ENCODE measurements at regions not wholly inside any gene's neighbourhood (a gene's known extent, or its start where the extent isn't known, plus 50 kb on each side); places are given as distances from the start of the nearest gene placed in this dataset.

- peaks cover 0 to 2% (median 0%) of the 10 kb centered on the region in 6 donors for H3K9me3 Mint-ChIP-seq
- no peaks in the 10 kb centered on the region for H3K4me1 Mint-ChIP-seq
- no peak overlapping the region for H3K27ac Mint-ChIP-seq
- no peak overlapping the region for H3K4me3 Mint-ChIP-seq
- H3K27me3 Mint-ChIP-seq (ENCODE audit: low read depth in 3 of 3), result no peaks in the 10 kb centered on the region
- no peaks in the 10 kb centered on the region for H3K36me3 Mint-ChIP-seq
- DNase-seq, result no peak
Observed at GRCh38 chr5:89133975-89134374, 251.0 kb upstream of the MEF2C start.

- Mint-ChIP-seq H3K9me3 (peaks cover 0 to 2% (median 0%) of the 10 kb centered on the region in 6 donors), H3K27ac (no peak overlapping the region), H3K4me1 (no peaks in the 10 kb centered on the region), H3K36me3 (no peaks in the 10 kb centered on the region), H3K27me3 (ENCODE audit: low read depth in 3 of 3) (no peaks in the 10 kb centered on the region), H3K4me3 (no peak overlapping the region)
- no peak for DNase-seq
Observed at GRCh38 chr5:89133129-89133528, 250.1 kb upstream of the MEF2C start.

GRCh38 chr5:89130851-89131250 is 247.9 kb upstream of the MEF2C start:
- Mint-ChIP-seq H3K27ac (no peak overlapping the region), H3K4me3 (no peak overlapping the region), H3K4me1 (no peaks in the 10 kb centered on the region), H3K9me3 (no peaks in the 10 kb centered on the region), H3K27me3 (ENCODE audit: low read depth in 3 of 3) (no peaks in the 10 kb centered on the region), H3K36me3 (no peaks in the 10 kb centered on the region)
- no peak for DNase-seq

- Mint-ChIP-seq H3K4me3 (no peak overlapping the region), H3K36me3 (no peaks in the 10 kb centered on the region), H3K27me3 (ENCODE audit: low read depth in 3 of 3) (no peaks in the 10 kb centered on the region), H3K4me1 (no peaks in the 10 kb centered on the region), H3K9me3 (no peaks in the 10 kb centered on the region), H3K27ac (no peak overlapping the region)
- no peak for DNase-seq
Observed at GRCh38 chr5:89129941-89130340, 247.0 kb upstream of the MEF2C start.

- no peaks in the 10 kb centered on the region for H3K27me3 Mint-ChIP-seq (ENCODE audit: low read depth in 3 of 3)
- no peak overlapping the region for H3K27ac Mint-ChIP-seq
- H3K4me1 Mint-ChIP-seq, result no peaks in the 10 kb centered on the region
- H3K36me3 Mint-ChIP-seq, result no peaks in the 10 kb centered on the region
- DNase-seq, result no peak
- H3K9me3 Mint-ChIP-seq, result peaks cover 0 to 3% (median 0%) of the 10 kb centered on the region in 6 donors
- no peak overlapping the region for H3K4me3 Mint-ChIP-seq
Observed at GRCh38 chr5:89128906-89129625, 246.1 kb upstream of the MEF2C start.

- H3K27me3 Mint-ChIP-seq (ENCODE audit: low read depth in 3 of 3), result no peaks in the 10 kb centered on the region
- H3K9me3 Mint-ChIP-seq, result peaks cover 0 to 3% (median 0%) of the 10 kb centered on the region in 6 donors
- no peak for DNase-seq
- H3K4me3 Mint-ChIP-seq, result no peak overlapping the region
- H3K4me1 Mint-ChIP-seq, result no peaks in the 10 kb centered on the region
- H3K36me3 Mint-ChIP-seq, result peaks cover 0 to 2% (median 0%) of the 10 kb centered on the region in 3 donors
- H3K27ac Mint-ChIP-seq, result no peak overlapping the region
Observed at GRCh38 chr5:89128092-89128491, 245.1 kb upstream of the MEF2C start.

- H3K27ac Mint-ChIP-seq, result no peak overlapping the region
- H3K4me3 Mint-ChIP-seq, result no peak overlapping the region
- H3K27me3 Mint-ChIP-seq (ENCODE audit: low read depth in 3 of 3), result no peaks in the 10 kb centered on the region
- no peaks in the 10 kb centered on the region for H3K4me1 Mint-ChIP-seq
- DNase-seq, result no peak
- peaks cover 0 to 3% (median 0%) of the 10 kb centered on the region in 3 donors for H3K36me3 Mint-ChIP-seq
- H3K9me3 Mint-ChIP-seq, result peaks cover 0 to 3% (median 0%) of the 10 kb centered on the region in 6 donors
Observed at GRCh38 chr5:89127191-89127590, 244.2 kb upstream of the MEF2C start.

- DNase-seq, result no peak
- no peak overlapping the region for H3K27ac Mint-ChIP-seq
- H3K9me3 Mint-ChIP-seq, result peaks cover 0 to 3% (median 0%) of the 10 kb centered on the region in 6 donors
- no peaks in the 10 kb centered on the region for H3K4me1 Mint-ChIP-seq
- no peak overlapping the region for H3K4me3 Mint-ChIP-seq
- H3K27me3 Mint-ChIP-seq (ENCODE audit: low read depth in 3 of 3), result no peaks in the 10 kb centered on the region
- H3K36me3 Mint-ChIP-seq, result peaks cover 0 to 3% (median 0%) of the 10 kb centered on the region in 3 donors
Observed at GRCh38 chr5:89125372-89125771, 242.4 kb upstream of the MEF2C start.

- DNase-seq, result no peak
- Mint-ChIP-seq H3K4me1 (no peaks in the 10 kb centered on the region), H3K27ac (no peak overlapping the region), H3K4me3 (no peak overlapping the region), H3K36me3 (peaks cover 0 to 3% (median 0%) of the 10 kb centered on the region in 3 donors), H3K9me3 (peaks cover 0 to 3% (median 0%) of the 10 kb centered on the region in 6 donors), H3K27me3 (ENCODE audit: low read depth in 3 of 3) (no peaks in the 10 kb centered on the region)
Observed at GRCh38 chr5:89123581-89123980, 240.6 kb upstream of the MEF2C start.

GRCh38 chr5:89120719-89121118 is 237.7 kb upstream of the MEF2C start:
- peaks cover 0 to 3% (median 0%) of the 10 kb centered on the region in 3 donors for H3K36me3 Mint-ChIP-seq
- H3K27ac Mint-ChIP-seq, result no peak overlapping the region
- no peak overlapping the region for H3K4me3 Mint-ChIP-seq
- H3K27me3 Mint-ChIP-seq (ENCODE audit: low read depth in 3 of 3), result peaks cover 0 to 4% (median 0%) of the 10 kb centered on the region in 3 donors
- H3K4me1 Mint-ChIP-seq, result peaks cover 0 to 10% of the 10 kb centered on the region in 2 donors
- no peak for DNase-seq
- peaks cover 0 to 3% (median 0%) of the 10 kb centered on the region in 6 donors for H3K9me3 Mint-ChIP-seq

GRCh38 chr5:89117124-89117644 is 234.2 kb upstream of the MEF2C start:
- Mint-ChIP-seq H3K27ac (no peak overlapping the region), H3K27me3 (ENCODE audit: low read depth in 3 of 3) (peaks cover 0 to 4% (median 0%) of the 10 kb centered on the region in 3 donors), H3K9me3 (no peaks in the 10 kb centered on the region), H3K36me3 (no peaks in the 10 kb centered on the region), H3K4me1 (peaks cover 0 to 10% of the 10 kb centered on the region in 2 donors), H3K4me3 (peak overlapping the region in 2 of 5 donors; percentile 17 to 40)
- DNase-seq, result no peak

GRCh38 chr5:89110916-89111646 is 228.1 kb upstream of the MEF2C start:
- no peak overlapping the region for H3K27ac Mint-ChIP-seq
- no peak overlapping the region for H3K4me3 Mint-ChIP-seq
- DNase-seq, result no peak
- H3K4me1 Mint-ChIP-seq, result no peaks in the 10 kb centered on the region
- no peaks in the 10 kb centered on the region for H3K36me3 Mint-ChIP-seq
- H3K9me3 Mint-ChIP-seq, result no peaks in the 10 kb centered on the region
- H3K27me3 Mint-ChIP-seq (ENCODE audit: low read depth in 3 of 3), result peaks cover 0 to 1% (median 0%) of the 10 kb centered on the region in 3 donors

- Mint-ChIP-seq H3K36me3 (no peaks in the 10 kb centered on the region), H3K27me3 (ENCODE audit: low read depth in 3 of 3) (peaks cover 0 to 6% (median 2%) of the 10 kb centered on the region in 3 donors), H3K4me3 (no peak overlapping the region), H3K9me3 (no peaks in the 10 kb centered on the region), H3K4me1 (no peaks in the 10 kb centered on the region), H3K27ac (no peak overlapping the region)
- no peak for DNase-seq
Observed at GRCh38 chr5:89106480-89106879, 223.5 kb upstream of the MEF2C start.

- DNase-seq, result no peak
- H3K36me3 Mint-ChIP-seq, result no peaks in the 10 kb centered on the region
- no peak overlapping the region for H3K4me3 Mint-ChIP-seq
Observed at GRCh38 chr5:89105836-89106235, 222.9 kb upstream of the MEF2C start.

More at GRCh38 chr5:89105836-89106235, 222.9 kb upstream of the MEF2C start:
- peaks cover 0 to 6% (median 2%) of the 10 kb centered on the region in 3 donors for H3K27me3 Mint-ChIP-seq (ENCODE audit: low read depth in 3 of 3)
- no peak overlapping the region for H3K27ac Mint-ChIP-seq
- peaks cover 0 to under 1% (median 0%) of the 10 kb centered on the region in 6 donors for H3K9me3 Mint-ChIP-seq
- H3K4me1 Mint-ChIP-seq, result no peaks in the 10 kb centered on the region

All from immature natural killer cell (primary cell).